Sigmoid colon (tissue), 6 donors: ENCODE measurements at regions not wholly inside any gene's neighbourhood (a gene's known extent, or its start where the extent isn't known, plus 50 kb on each side); places are given as distances from the start of the nearest gene placed in this dataset.

Experiments used
- DNase-seq: peaks from one replicate; pipeline ENCODE4 v3.0.0-alpha.2; 2019
- H3K27ac ChIP-seq, 4 donors: fragments of 200-600 bp; sonication (generic); one replicate each; pipeline ENCODE4 v1.5.1; 2016 to 2019; ENCODE audit warnings: mild to moderate bottlenecking in 1 of 4
- H3K27me3 ChIP-seq, 3 donors: fragments of 200-600 bp; sonication (generic); one replicate each; pipeline ENCODE4 v1.5.1; 2019; ENCODE audit warnings: mild to moderate bottlenecking in 1 of 3
- H3K36me3 ChIP-seq, 4 donors: fragments of 200-600 bp; sonication (generic); one replicate each; pipeline ENCODE4 v1.5.1; 2016 to 2019
- H3K4me1 ChIP-seq, 4 donors: fragments of 200-600 bp; sonication (generic); one replicate each; pipeline ENCODE4 v1.5.1; 2017 to 2019
- H3K4me3 ChIP-seq, 4 donors: fragments of 200-600 bp; sonication (generic); one replicate each; pipeline ENCODE4 v1.5.1; 2017 to 2019; ENCODE audit warnings: mild to moderate bottlenecking in 2 of 4, moderate library complexity in 1 of 4
- H3K9me3 ChIP-seq, 4 donors: fragments of 200-600 bp in 3 of 4; sonication (generic) in 3 of 4; one replicate each; pipeline versions ENCODE4 v1.5.1 to v1.6.1; 2013 to 2019
- CTCF ChIP-seq, 4 experiments: fragments of 450-650 bp in 3 of 4; fragments of 200-600 bp in 1 of 4; IDR thresholded peaks; one replicate each; pipeline ENCODE4 v1.5.1; 2016 to 2019; ENCODE audit warnings: antibody characterized with exemption in 4 of 4, mild to moderate bottlenecking in 3 of 4, moderate library complexity in 2 of 4
- EP300 ChIP-seq, 4 donors: sonication (generic); formaldehyde crosslinking; IDR thresholded peaks; one replicate each; pipeline ENCODE4 v1.6.1; 2017; ENCODE audit warnings: antibody characterized with exemption in 4 of 4
- POLR2A ChIP-seq, 2 donors: fragments of 450-650 bp; IDR thresholded peaks; one replicate each; pipeline ENCODE4 v1.6.1; 2016; ENCODE audit warnings: antibody characterized with exemption in 2 of 2, mild to moderate bottlenecking in 2 of 2, moderate library complexity in 2 of 2
- POLR2AphosphoS5 ChIP-seq, 4 donors: sonication (generic); formaldehyde crosslinking; IDR thresholded peaks; one replicate each; pipeline ENCODE4 v1.6.1; 2017; ENCODE audit warnings: antibody characterized with exemption in 4 of 4
- WGBS, 2 donors: extraction: QIAGEN DNeasy Blood & Tissue Kit; methylation state at CpG; one replicate each; pipeline ENCODE4 v1.1.7; 2013; 5-methylcytosine and 5-hydroxymethylcytosine counted together
- intact Hi-C: fragments of 100-400 bp; cut with DNase I; formaldehyde crosslinking; loops from one replicate; pipeline ENCODE4 v1.15.1; 2023
- donor health status: healthy with polysubstance abuse.
- donor health status: healthy.

- intact Hi-C loops, result no loop called here
- H3K9me3 ChIP-seq, result no peaks in the 10 kb centered on the region
- no peaks in the 10 kb centered on the region for H3K4me1 ChIP-seq
- TF ChIP-seq POLR2A (IDR thresholded peaks at IDR 0.05) (no peak), POLR2AphosphoS5 (IDR thresholded peaks at IDR 0.05) (no peak), CTCF (IDR thresholded peaks at IDR 0.05) (no peak), EP300 (IDR thresholded peaks at IDR 0.05) (no peak)
- no peak overlapping the region for H3K27ac ChIP-seq
- no peak overlapping the region for H3K4me3 ChIP-seq
- no peaks in the 10 kb centered on the region for H3K27me3 ChIP-seq
- DNase-seq, result no peak
- 77 to 89% methylated on average over 6 of the region's 6 CpGs for WGBS, 2 donors
- H3K36me3 ChIP-seq, result no peaks in the 10 kb centered on the region
Observed at GRCh38 chr4:152224721-152225420, 311.0 kb downstream of the FBXW7 start.

GRCh38 chr4:152224223-152224622, 311.7 kb downstream of the FBXW7 start:
- H3K4me3 ChIP-seq, result no peak overlapping the region
- TF ChIP-seq POLR2A (IDR thresholded peaks at IDR 0.05) (no peak), CTCF (IDR thresholded peaks at IDR 0.05) (no peak), POLR2AphosphoS5 (IDR thresholded peaks at IDR 0.05) (no peak), EP300 (IDR thresholded peaks at IDR 0.05) (no peak)
- no peaks in the 10 kb centered on the region for H3K36me3 ChIP-seq
- intact Hi-C loops, result no loop called here
- H3K4me1 ChIP-seq, result no peaks in the 10 kb centered on the region
- DNase-seq, result no peak
- H3K9me3 ChIP-seq, result no peaks in the 10 kb centered on the region
- WGBS, 2 donors, result 91 to 94% methylated on average over 8 of the region's 8 CpGs
- H3K27ac ChIP-seq, result no peak overlapping the region
- H3K27me3 ChIP-seq, result no peaks in the 10 kb centered on the region

GRCh38 chr4:152223600-152223999, 312.3 kb downstream of the FBXW7 start:
- Histone ChIP-seq H3K27ac (no peak overlapping the region), H3K4me3 (no peak overlapping the region), H3K36me3 (no peaks in the 10 kb centered on the region), H3K4me1 (no peaks in the 10 kb centered on the region), H3K27me3 (no peaks in the 10 kb centered on the region), H3K9me3 (no peaks in the 10 kb centered on the region)
- intact Hi-C loops, result no loop called here
- no peak for DNase-seq
- 88 to 90% methylated on average over 4 of the region's 4 CpGs for WGBS, 2 donors
- TF ChIP-seq POLR2A (IDR thresholded peaks at IDR 0.05), result no peak
- TF ChIP-seq CTCF (IDR thresholded peaks at IDR 0.05), result no peak

- DNase-seq, result no peak
- 85 to 91% methylated on average over 10 of the region's 10 CpGs for WGBS, 2 donors
- H3K9me3 ChIP-seq, result no peaks in the 10 kb centered on the region
- no peak overlapping the region for H3K4me3 ChIP-seq
- intact Hi-C loops, result no loop called here
- H3K27me3 ChIP-seq, result no peaks in the 10 kb centered on the region
- no peak overlapping the region for H3K27ac ChIP-seq
- H3K4me1 ChIP-seq, result no peaks in the 10 kb centered on the region
- no peak for TF ChIP-seq EP300 (IDR thresholded peaks at IDR 0.05)
- no peak for TF ChIP-seq POLR2A (IDR thresholded peaks at IDR 0.05)
- no peak for TF ChIP-seq POLR2AphosphoS5 (IDR thresholded peaks at IDR 0.05)
- TF ChIP-seq CTCF (IDR thresholded peaks at IDR 0.05), result no peak
- no peaks in the 10 kb centered on the region for H3K36me3 ChIP-seq
Observed at GRCh38 chr4:152221816-152222516, 313.9 kb downstream of the FBXW7 start.
